ENCODE measurements at regions not wholly inside any gene's neighbourhood (a gene's known extent, or its start where the extent isn't known, plus 50 kb on each side); places are given as distances from the start of the nearest gene placed in this dataset.

DNA sequence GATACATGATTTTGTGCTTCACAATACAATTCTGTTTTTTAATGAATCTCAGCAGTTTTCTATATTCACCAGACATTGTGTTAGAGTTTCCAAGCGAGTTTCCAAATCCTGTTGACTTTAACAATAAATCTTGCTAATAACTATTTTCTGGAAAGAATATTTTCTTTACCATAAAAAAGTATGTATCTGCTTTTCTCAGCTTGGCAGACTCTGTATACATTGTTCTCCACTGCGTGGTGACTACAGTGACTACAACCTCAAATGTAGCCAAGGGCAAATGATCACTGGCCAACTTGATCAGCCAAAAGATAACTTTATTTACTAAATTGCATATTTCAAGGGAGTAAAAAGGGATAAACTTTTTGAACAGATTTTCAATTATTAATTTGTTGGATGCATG is 325.9 kb upstream of the ADAMTS5 start:
- H3F3A ChIP-seq (ENCODE audit: insufficient read depth) = no peaks in the 10 kb centered on the region
- H4K20me1 ChIP-seq (ENCODE audit: low read depth, low read length) = no peaks in the 10 kb centered on the region
- no peaks in the 10 kb centered on the region for H3K9me3 ChIP-seq (ENCODE audit: insufficient read depth, low read length)
- H3K9ac ChIP-seq (ENCODE audit: low read length) = no peak overlapping the region
- H3K27ac ChIP-seq (ENCODE audit: low read depth, low read length) = no peak overlapping the region
- H3K9me2 ChIP-seq (replicated peaks; ENCODE audit: insufficient read depth, low read length) = no peaks in the 10 kb centered on the region
- H3K27me3 ChIP-seq (ENCODE audit: low read length) = no peaks in the 10 kb centered on the region
- H2AFZ ChIP-seq (ENCODE audit: low read depth, low read length, severe bottlenecking) = no peak overlapping the region
- no peak overlapping the region for H3K4me3 ChIP-seq (ENCODE audit: insufficient read depth, low read length, poor library complexity, severe bottlenecking)
- no peaks in the 10 kb centered on the region for H3K79me2 ChIP-seq (ENCODE audit: insufficient read depth, low read length)
- no peak for TF ChIP-seq CTCF (IDR thresholded peaks at IDR 0.05; ENCODE audit: insufficient read depth, low read length, poor library complexity, severe bottlenecking)
- no peak for TF ChIP-seq EZH2phosphoT487 (conservative IDR thresholded peaks at IDR 0.05; ENCODE audit: low read length)
- H3K4me2 ChIP-seq (ENCODE audit: low read depth, low read length, poor library complexity, severe bottlenecking) = no peak overlapping the region
- no peaks in the 10 kb centered on the region for H3K36me3 ChIP-seq (ENCODE audit: low read length)

- Histone ChIP-seq H3K4me3 (ENCODE audit: insufficient read depth, low read length, poor library complexity, severe bottlenecking) (no peak overlapping the region), H3K79me2 (ENCODE audit: insufficient read depth, low read length) (no peaks in the 10 kb centered on the region), H3K9me3 (ENCODE audit: insufficient read depth, low read length) (no peaks in the 10 kb centered on the region), H2AFZ (ENCODE audit: low read depth, low read length, severe bottlenecking) (no peak overlapping the region), H3K27me3 (ENCODE audit: low read length) (no peaks in the 10 kb centered on the region), H3K4me2 (ENCODE audit: low read depth, low read length, poor library complexity, severe bottlenecking) (no peak overlapping the region), H3K9me2 (replicated peaks; ENCODE audit: insufficient read depth, low read length) (no peaks in the 10 kb centered on the region), H3K9ac (ENCODE audit: low read length) (no peak overlapping the region), H3K27ac (ENCODE audit: low read depth, low read length) (no peak overlapping the region), H4K20me1 (ENCODE audit: low read depth, low read length) (no peaks in the 10 kb centered on the region), H3K36me3 (ENCODE audit: low read length) (no peaks in the 10 kb centered on the region), H3F3A (ENCODE audit: insufficient read depth) (no peaks in the 10 kb centered on the region)
- TF ChIP-seq CTCF (IDR thresholded peaks at IDR 0.05; ENCODE audit: insufficient read depth, low read length, poor library complexity, severe bottlenecking) = no peak
- no peak for TF ChIP-seq EZH2phosphoT487 (conservative IDR thresholded peaks at IDR 0.05; ENCODE audit: low read length)
These were observed 325.3 kb upstream of the ADAMTS5 start for GRCh38 chr21:27292229-27292628.

DNA sequence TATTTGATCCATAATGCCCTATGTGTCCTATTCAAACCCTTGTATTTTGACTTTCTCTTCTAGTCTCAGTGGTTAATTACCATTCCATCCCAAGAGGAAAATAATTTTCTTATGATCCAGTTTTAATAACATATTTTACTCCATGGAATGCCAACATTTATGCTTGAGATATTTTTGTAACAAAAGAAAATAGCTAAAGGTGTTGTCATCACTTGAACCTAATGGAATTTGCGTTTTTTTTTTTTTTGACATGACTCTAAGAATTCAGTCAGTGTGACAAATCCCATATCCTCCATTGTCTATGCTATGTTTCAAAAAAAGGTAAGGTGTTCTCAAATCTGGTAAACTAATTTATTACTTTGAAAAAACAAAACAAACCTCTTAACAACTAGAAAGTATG is 324.1 kb upstream of the ADAMTS5 start:
- Histone ChIP-seq H3K36me3 (ENCODE audit: low read length) (no peaks in the 10 kb centered on the region), H3K4me3 (ENCODE audit: insufficient read depth, low read length, poor library complexity, severe bottlenecking) (no peak overlapping the region), H3F3A (ENCODE audit: insufficient read depth) (no peaks in the 10 kb centered on the region), H3K27ac (ENCODE audit: low read depth, low read length) (no peak overlapping the region), H2AFZ (ENCODE audit: low read depth, low read length, severe bottlenecking) (no peak overlapping the region), H3K9me2 (replicated peaks; ENCODE audit: insufficient read depth, low read length) (no peaks in the 10 kb centered on the region), H3K27me3 (ENCODE audit: low read length) (no peaks in the 10 kb centered on the region), H3K9ac (ENCODE audit: low read length) (no peak overlapping the region), H4K20me1 (ENCODE audit: low read depth, low read length) (no peaks in the 10 kb centered on the region), H3K4me2 (ENCODE audit: low read depth, low read length, poor library complexity, severe bottlenecking) (no peak overlapping the region), H3K9me3 (ENCODE audit: insufficient read depth, low read length) (no peaks in the 10 kb centered on the region), H3K79me2 (ENCODE audit: insufficient read depth, low read length) (no peaks in the 10 kb centered on the region)
- no peak for TF ChIP-seq CTCF (IDR thresholded peaks at IDR 0.05; ENCODE audit: insufficient read depth, low read length, poor library complexity, severe bottlenecking)
- TF ChIP-seq EZH2phosphoT487 (conservative IDR thresholded peaks at IDR 0.05; ENCODE audit: low read length) = no peak

DNA sequence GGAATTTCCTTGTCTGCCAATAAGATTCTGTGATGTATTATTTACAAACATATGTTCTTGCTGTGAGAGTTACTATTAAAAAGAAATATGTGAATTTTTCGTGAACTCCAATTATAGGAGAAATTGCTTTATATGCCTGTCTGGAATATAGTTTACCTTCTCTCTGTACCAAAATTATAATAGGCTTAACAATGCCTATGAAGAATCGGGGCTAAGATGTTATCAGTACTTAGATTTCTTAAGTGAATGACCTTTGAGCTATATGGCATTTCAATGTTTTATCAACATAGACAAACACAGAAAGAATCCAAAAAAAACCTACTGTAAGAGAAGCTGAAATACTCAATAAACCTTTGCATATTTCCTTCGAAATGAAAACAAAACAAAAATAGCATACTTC is 323.1 kb upstream of the ADAMTS5 start:
- H3K4me3 ChIP-seq (ENCODE audit: insufficient read depth, low read length, poor library complexity, severe bottlenecking) = no peak overlapping the region

More for the DNA sequence above, 323.1 kb upstream of the ADAMTS5 start:
- Histone ChIP-seq H3F3A (ENCODE audit: insufficient read depth) (no peaks in the 10 kb centered on the region), H3K27ac (ENCODE audit: low read depth, low read length) (no peak overlapping the region), H3K9me3 (ENCODE audit: insufficient read depth, low read length) (no peaks in the 10 kb centered on the region), H3K9me2 (replicated peaks; ENCODE audit: insufficient read depth, low read length) (no peaks in the 10 kb centered on the region), H3K79me2 (ENCODE audit: insufficient read depth, low read length) (no peaks in the 10 kb centered on the region), H4K20me1 (ENCODE audit: low read depth, low read length) (no peaks in the 10 kb centered on the region), H3K36me3 (ENCODE audit: low read length) (no peaks in the 10 kb centered on the region), H3K4me2 (ENCODE audit: low read depth, low read length, poor library complexity, severe bottlenecking) (no peak overlapping the region), H3K27me3 (ENCODE audit: low read length) (no peaks in the 10 kb centered on the region), H3K9ac (ENCODE audit: low read length) (no peak overlapping the region), H2AFZ (ENCODE audit: low read depth, low read length, severe bottlenecking) (no peak overlapping the region)
- TF ChIP-seq EZH2phosphoT487 (conservative IDR thresholded peaks at IDR 0.05; ENCODE audit: low read length) (no peak), CTCF (IDR thresholded peaks at IDR 0.05; ENCODE audit: insufficient read depth, low read length, poor library complexity, severe bottlenecking) (no peak)
